ENCODE measurements at regions not wholly inside any gene's neighbourhood (a gene's known extent, or its start where the extent isn't known, plus 50 kb on each side); places are given as distances from the start of the nearest gene placed in this dataset.

- no peak for DNase-seq (ENCODE audit: low spot score)
These were observed 180.1 kb downstream of the MACROH2A1 start for GRCh38 chr5:135218790-135219568.

DNA sequence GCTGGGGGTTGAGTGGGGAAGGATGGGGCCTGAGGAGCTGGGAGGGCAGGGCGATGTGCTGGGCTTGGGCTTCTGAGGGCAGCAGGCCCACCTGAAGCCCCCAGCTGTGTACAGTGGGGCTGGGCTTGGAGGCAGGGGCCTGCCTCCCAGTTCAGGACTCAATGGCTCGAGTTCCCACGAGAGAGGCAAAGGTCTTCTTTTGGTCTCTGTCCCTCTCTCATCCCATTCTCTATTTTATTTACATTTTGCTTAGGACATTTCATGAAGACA lies 180.6 kb downstream of the MACROH2A1 start:
- no peak for DNase-seq (ENCODE audit: low spot score)

DNA sequence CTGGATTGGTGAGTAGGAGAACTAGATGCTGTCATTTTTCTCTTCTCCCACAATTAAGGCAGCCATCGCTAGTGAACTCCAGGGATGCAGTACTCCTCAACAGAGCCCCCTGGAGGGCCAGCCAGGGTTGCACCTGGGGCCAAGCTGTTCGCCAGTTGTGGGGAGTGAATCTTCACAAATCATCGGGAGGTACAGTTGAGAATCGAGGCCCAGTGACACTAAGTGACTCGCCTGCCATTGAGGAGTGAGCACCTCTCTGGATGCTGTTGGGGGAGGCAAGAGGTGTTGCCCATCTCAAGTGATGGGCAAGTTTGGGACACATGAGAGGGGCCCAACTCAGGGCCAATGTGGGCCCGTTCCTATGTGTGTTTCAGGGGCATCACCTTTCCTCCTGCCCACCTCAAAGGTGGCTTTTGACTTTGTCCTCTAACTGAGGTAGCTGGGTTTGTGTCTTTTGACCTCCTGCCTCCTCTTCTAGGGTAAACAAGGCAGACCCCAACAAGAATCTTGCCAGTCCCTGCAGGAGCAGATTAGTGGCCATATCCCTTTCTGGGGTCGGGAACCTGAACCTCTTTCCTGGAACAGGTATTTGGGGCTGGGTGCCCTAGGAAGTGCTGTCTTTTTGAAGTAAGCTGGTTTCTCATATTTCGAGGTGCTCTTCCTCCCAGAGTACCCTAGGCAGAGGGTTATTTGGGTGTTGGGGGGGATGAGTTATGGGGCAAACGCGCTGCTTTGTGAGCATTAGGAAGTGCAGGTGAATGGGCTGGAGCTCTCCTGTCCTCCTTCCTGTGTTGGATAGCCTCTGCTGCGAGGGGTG lies 181.2 kb downstream of the MACROH2A1 start:
- no peak for DNase-seq (ENCODE audit: low spot score)

GRCh38 chr5:135216471-135217343 lies 182.3 kb downstream of the MACROH2A1 start:
- DNase-seq (ENCODE audit: low spot score): no peak

GRCh38 chr5:135215617-135216470 lies 181.8 kb upstream of the PITX1 start:
- no peak for DNase-seq (ENCODE audit: low spot score)

GRCh38 chr5:135214897-135215616 lies 181.0 kb upstream of the PITX1 start:
- DNase-seq (ENCODE audit: low spot score): peak; percentile 58

- no peak for DNase-seq (ENCODE audit: low spot score)
These were observed 179.6 kb upstream of the PITX1 start for GRCh38 chr5:135213466-135214239.

DNA sequence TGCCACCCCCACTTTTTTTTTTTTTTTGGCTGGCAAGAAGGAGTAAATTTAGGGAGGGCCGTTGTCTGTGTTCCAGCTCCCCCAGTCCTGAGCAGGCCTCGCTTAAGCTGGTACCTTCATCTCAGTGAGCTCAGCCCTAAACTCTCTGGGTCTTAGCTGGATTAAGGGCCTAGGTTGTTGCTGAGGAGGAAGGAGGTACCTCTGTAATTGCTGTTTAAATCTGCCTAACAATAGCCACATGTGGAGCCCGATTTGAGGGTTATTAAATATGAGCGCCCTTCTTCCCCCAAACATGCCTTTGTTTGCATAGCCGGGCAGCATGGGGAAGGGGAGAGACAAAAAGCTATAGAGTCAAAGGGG lies 179.0 kb upstream of the PITX1 start:
- no peak for DNase-seq (ENCODE audit: low spot score)

DNA sequence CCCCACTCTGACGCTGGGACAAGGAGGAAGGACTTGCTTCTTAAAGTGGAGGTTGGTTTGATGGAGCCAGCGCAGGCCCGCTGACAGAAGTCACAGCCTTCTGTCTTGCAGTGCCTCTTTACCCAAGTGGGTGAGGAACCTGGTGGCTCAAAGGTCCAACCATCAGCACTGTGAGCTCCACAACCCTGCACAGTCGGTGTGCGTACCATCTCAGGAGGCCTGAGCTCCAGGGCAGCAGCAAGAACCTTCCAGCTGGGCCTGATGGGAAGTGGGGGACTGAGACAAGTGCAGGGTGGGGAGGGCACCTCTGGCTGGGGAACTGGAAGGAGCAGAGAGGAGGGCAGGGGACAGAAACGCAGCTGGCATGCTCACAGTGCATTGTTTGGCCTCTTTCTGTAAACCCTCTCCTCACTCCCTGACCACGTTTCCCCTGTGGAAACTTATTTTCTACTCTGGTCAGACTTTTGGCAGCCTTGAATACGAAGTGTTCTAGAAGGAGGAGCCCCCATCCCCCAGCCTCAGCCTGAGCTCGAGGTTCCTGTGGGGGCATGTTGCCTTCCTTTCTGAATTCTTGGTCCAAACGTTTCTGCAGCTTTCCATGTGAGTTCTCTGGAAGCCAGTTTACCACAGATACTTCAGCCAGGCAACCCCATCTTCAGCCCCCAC lies 178.5 kb upstream of the PITX1 start:
- DNase-seq (ENCODE audit: low spot score): no peak

DNA sequence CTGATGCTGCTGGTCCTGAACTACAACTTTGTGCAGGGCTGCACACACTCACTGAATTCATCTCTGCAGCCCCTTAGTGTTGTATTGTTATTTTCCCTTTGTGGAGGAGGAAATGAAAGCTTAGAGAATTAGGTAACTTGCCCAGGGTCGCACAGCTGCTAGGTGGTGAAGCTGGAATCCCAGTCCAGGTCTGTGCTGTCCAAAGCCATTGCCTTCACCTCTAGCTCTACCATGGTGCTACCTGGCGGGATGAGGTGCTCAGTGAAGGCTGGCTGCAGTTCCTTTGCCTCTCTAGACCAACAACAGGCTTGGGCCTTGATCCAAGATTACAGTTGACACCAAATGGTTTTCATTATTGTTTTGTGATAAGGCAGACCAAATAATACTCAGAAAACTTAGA lies 177.8 kb upstream of the PITX1 start:
- no peak for DNase-seq (ENCODE audit: low spot score)

GRCh38 chr5:135211083-135211790 lies 177.2 kb upstream of the PITX1 start:
- DNase-seq (ENCODE audit: low spot score): no peak

- DNase-seq (ENCODE audit: low spot score): no peak
These were observed 176.4 kb upstream of the PITX1 start for GRCh38 chr5:135210286-135211055.

GRCh38 chr5:135208903-135209721 lies 175.1 kb upstream of the PITX1 start:
- DNase-seq (ENCODE audit: low spot score): peak; percentile 89

DNA sequence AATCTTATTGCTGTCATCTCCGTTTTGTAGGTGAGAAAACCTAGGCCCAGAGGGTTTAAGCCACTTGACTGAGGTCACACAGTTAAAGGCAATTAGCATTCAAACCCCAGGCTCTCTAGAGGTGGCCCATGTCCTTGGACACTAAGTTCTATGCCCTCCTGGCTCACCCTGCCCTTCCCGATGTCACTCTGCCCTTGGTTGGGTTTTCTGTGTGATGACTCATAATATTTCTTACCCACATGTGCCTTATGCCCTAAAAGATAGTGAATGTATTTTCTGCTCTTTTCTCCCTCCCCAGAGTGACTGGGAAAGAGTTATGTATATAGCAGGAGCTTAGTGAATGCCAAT lies 174.5 kb upstream of the PITX1 start:
- DNase-seq (ENCODE audit: low spot score): no peak

GRCh38 chr5:135207866-135208265 lies 173.8 kb upstream of the PITX1 start:
- no peak for DNase-seq (ENCODE audit: low spot score)

DNA sequence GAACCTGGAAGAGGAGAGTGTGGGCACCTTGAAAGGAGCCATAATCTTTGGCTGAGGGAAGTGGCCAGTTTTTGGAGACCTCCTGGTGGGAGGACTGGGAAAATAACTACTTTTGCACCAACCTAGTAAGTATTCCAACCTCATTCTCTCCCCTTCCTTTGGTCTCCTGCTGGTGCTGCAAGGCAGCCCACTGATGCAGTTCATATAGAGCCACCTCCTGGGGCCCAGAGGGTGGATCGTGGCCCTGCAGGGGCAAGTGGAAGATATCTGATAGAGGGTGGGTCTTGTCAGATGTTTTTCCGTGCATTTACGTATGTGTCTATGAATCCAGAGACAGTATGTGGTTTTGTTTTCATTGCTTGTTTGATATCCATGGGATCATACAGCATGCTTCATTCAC lies 172.8 kb upstream of the PITX1 start:
- DNase-seq (ENCODE audit: low spot score): no peak

- DNase-seq (ENCODE audit: low spot score): no peak
These were observed 171.8 kb upstream of the PITX1 start for GRCh38 chr5:135205632-135206349.

Measured in GM03348 (cell line).